ENCODE measurements at regions not wholly inside any gene's neighbourhood (a gene's known extent, or its start where the extent isn't known, plus 50 kb on each side); places are given as distances from the start of the nearest gene placed in this dataset.

DNA sequence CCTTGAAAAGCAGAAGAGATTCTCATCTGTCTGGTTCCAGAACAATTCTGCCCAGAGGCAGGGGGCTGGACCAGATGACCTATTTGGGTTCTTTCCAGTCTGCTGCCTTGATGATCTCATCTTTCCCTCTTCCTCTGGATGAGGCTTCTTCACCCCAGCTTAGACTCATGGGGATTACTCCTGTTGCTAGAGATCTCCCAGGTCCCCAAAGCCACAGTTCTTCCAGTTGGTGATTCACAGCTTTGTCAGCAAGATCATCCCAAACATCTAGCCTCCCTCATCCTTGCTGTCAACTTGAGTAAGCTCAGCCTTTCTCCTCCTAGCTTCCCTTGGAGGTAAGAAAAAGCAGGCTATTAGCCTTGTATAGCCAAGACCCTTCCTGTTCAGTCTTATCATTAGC, 64.2 kb upstream of the PJA1 start:
- no peak overlapping the region for H2AFZ ChIP-seq (ENCODE audit: low read depth, low read length, poor library complexity, severe bottlenecking)
- no peak overlapping the region for H3K4me2 ChIP-seq (ENCODE audit: low read length)
- no peaks in the 10 kb centered on the region for H4K20me1 ChIP-seq (ENCODE audit: insufficient read depth)
- H3K27me3 ChIP-seq (ENCODE audit: insufficient read depth, low read length), result no peaks in the 10 kb centered on the region
- no peaks in the 10 kb centered on the region for H3K79me2 ChIP-seq (ENCODE audit: insufficient read depth, low read length)
- DNase-seq (ENCODE audit: low read depth, low spot score) (no peak), ATAC-seq (no peak)
- no peak overlapping the region for H3K4me3 ChIP-seq (replicated peaks in 1 of 2; ENCODE audit: low read depth in 1 of 2, low read length in 2 of 2)
- no peak overlapping the region for H3K27ac ChIP-seq (ENCODE audit: low read depth, low read length)
- H3K4me1 ChIP-seq (ENCODE audit: control insufficient read depth in 1 of 2, insufficient read depth in 2 of 2, low read length in 2 of 2), result no peaks in the 10 kb centered on the region
- H3K9me3 ChIP-seq (ENCODE audit: control insufficient read depth in 1 of 2, insufficient read depth in 1 of 2, low read depth in 1 of 2, low read length in 2 of 2), result no peaks in the 10 kb centered on the region
- H3K9ac ChIP-seq (ENCODE audit: low read length), result no peak overlapping the region
- TF ChIP-seq, protein P1, sequence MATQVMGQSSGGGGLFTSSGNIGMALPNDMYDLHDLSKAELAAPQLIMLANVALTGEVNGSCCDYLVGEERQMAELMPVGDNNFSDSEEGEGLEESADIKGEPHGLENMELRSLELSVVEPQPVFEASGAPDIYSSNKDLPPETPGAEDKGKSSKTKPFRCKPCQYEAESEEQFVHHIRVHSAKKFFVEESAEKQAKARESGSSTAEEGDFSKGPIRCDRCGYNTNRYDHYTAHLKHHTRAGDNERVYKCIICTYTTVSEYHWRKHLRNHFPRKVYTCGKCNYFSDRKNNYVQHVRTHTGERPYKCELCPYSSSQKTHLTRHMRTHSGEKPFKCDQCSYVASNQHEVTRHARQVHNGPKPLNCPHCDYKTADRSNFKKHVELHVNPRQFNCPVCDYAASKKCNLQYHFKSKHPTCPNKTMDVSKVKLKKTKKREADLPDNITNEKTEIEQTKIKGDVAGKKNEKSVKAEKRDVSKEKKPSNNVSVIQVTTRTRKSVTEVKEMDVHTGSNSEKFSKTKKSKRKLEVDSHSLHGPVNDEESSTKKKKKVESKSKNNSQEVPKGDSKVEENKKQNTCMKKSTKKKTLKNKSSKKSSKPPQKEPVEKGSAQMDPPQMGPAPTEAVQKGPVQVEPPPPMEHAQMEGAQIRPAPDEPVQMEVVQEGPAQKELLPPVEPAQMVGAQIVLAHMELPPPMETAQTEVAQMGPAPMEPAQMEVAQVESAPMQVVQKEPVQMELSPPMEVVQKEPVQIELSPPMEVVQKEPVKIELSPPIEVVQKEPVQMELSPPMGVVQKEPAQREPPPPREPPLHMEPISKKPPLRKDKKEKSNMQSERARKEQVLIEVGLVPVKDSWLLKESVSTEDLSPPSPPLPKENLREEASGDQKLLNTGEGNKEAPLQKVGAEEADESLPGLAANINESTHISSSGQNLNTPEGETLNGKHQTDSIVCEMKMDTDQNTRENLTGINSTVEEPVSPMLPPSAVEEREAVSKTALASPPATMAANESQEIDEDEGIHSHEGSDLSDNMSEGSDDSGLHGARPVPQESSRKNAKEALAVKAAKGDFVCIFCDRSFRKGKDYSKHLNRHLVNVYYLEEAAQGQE (IDR thresholded peaks at IDR 0.05; ENCODE audit: low read depth), result no peak
- TF ChIP-seq, protein P2, sequence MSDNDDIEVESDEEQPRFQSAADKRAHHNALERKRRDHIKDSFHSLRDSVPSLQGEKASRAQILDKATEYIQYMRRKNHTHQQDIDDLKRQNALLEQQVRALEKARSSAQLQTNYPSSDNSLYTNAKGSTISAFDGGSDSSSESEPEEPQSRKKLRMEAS (IDR thresholded peaks at IDR 0.05), result no peak
- TF ChIP-seq CEBPB (IDR thresholded peaks at IDR 0.05; ENCODE audit: low read depth) (no peak), SRF (IDR thresholded peaks at IDR 0.05; ENCODE audit: low read depth) (no peak), YY1 (IDR thresholded peaks at IDR 0.05; ENCODE audit: extremely low read depth, insufficient replicate concordance, low read depth, low read length) (no peak)
- TF ChIP-seq, protein P3, sequence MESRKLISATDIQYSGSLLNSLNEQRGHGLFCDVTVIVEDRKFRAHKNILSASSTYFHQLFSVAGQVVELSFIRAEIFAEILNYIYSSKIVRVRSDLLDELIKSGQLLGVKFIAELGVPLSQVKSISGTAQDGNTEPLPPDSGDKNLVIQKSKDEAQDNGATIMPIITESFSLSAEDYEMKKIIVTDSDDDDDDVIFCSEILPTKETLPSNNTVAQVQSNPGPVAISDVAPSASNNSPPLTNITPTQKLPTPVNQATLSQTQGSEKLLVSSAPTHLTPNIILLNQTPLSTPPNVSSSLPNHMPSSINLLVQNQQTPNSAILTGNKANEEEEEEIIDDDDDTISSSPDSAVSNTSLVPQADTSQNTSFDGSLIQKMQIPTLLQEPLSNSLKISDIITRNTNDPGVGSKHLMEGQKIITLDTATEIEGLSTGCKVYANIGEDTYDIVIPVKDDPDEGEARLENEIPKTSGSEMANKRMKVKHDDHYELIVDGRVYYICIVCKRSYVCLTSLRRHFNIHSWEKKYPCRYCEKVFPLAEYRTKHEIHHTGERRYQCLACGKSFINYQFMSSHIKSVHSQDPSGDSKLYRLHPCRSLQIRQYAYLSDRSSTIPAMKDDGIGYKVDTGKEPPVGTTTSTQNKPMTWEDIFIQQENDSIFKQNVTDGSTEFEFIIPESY (IDR thresholded peaks at IDR 0.05; ENCODE audit: extremely low read depth, insufficient replicate concordance, low read length), result no peak
- ChIA-PET POLR2A (no interaction called here), CTCF (interaction anchor here (1.3 kb wide), 1 partner anchor 9 kb away, joined by 3 read pairs; no protein-coding TSS in a partner anchor), RAD21 (ENCODE audit: low non-redundant PET in 1 of 2, low total read pairs in 2 of 2, uncharacterized antibody in 2 of 2, unreplicated experiment in 2 of 2) (no interaction called here)
- intact Hi-C loops (cut with micrococcal nuclease), result no loop called here
- BruUV-seq (replicated peaks), result no TSS peak
- no peaks in the 10 kb centered on the region for H3K36me3 ChIP-seq (ENCODE audit: control insufficient read depth in 1 of 2, insufficient read depth in 2 of 2, low read length in 2 of 2)
- H3K9me2 ChIP-seq (ENCODE audit: insufficient read depth), result no peaks in the 10 kb centered on the region
